AG10803 (cell line): ENCODE measurements at regions not wholly inside any gene's neighbourhood (a gene's known extent, or its start where the extent isn't known, plus 50 kb on each side); places are given as distances from the start of the nearest gene placed in this dataset.

Experiments used
- DNase-seq: peaks from one replicate; pipeline ENCODE4 v3.0.0; 2010; ENCODE audit warnings: low read depth
- H3K4me3 ChIP-seq: 2 replicates; pipeline ENCODE4 v1.5.1; 2011; ENCODE audit warnings: mild to moderate bottlenecking, low read length, control low read depth
- CTCF ChIP-seq: conservative IDR thresholded peaks from 2 replicates; pipeline ENCODE4 v1.5.1; 2011; ENCODE audit warnings: mild to moderate bottlenecking, low read length, control low read depth, inconsistent platforms

GRCh38 chr6:14658030-14658429, 540.5 kb downstream of the CD83 start:
- no peak overlapping the region for H3K4me3 ChIP-seq
- TF ChIP-seq CTCF = no peak
- DNase-seq = no peak

DNA sequence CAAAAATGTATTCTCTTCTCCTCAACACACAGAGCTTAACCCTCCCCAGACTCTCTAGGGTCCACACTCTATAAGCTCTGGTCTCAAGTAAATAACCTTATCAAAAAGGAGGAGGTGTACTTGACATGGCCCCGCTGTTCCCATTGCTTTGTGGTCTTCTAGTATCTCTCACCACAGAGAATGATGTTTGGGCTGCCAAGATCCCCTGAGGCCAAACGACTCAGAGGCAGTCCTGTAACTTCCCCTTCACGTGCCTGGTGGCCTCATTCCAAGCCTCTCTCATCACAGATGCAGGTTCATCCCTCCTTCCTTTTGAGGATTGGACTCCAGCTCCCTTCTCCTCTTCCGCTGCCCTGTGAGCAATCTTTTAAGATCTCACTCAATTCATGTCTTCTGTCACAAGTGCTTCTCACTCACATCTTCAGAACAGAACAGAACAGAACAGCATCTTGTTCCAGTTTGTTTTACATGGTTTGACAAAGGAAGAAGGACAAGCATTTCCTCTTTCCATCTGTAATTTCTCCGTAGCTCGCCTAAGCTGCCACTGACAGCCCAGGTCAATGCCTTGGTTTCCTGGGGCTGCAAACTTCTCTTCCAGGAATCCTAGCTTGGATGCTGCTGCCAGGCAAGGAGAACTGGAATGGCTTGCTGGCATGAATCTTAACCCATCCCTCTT, 541.5 kb downstream of the CD83 start:
- peak; percentile 35 for DNase-seq
- no peak overlapping the region for H3K4me3 ChIP-seq
- TF ChIP-seq CTCF = no peak

GRCh38 chr6:14659841-14660240, 542.3 kb downstream of the CD83 start:
- DNase-seq = no peak
- H3K4me3 ChIP-seq = no peak overlapping the region
- TF ChIP-seq CTCF = no peak

- H3K4me3 ChIP-seq = no peak overlapping the region
- no peak for TF ChIP-seq CTCF
- DNase-seq = no peak
Observed at GRCh38 chr6:14660806-14661579, 543.4 kb downstream of the CD83 start.

- DNase-seq = no peak
- TF ChIP-seq CTCF = no peak
Observed at GRCh38 chr6:14661691-14662090, 544.1 kb downstream of the CD83 start.

GRCh38 chr6:14664112-14664601, 546.6 kb downstream of the CD83 start:
- no peak for TF ChIP-seq CTCF
- H3K4me3 ChIP-seq = no peak overlapping the region
- DNase-seq = no peak

More at GRCh38 chr6:14661691-14662090, 544.1 kb downstream of the CD83 start:
- no peak overlapping the region for H3K4me3 ChIP-seq
